ENCODE measurements at regions not wholly inside any gene's neighbourhood (a gene's known extent, or its start where the extent isn't known, plus 50 kb on each side); places are given as distances from the start of the nearest gene placed in this dataset.

- no peak for DNase-seq (ENCODE audit: low read depth in 2 of 2)
These were observed 638.6 kb upstream of the ID2 start for GRCh38 chr2:8043295-8043694.

GRCh38 chr2:8044046-8044594 is 637.7 kb upstream of the ID2 start:
- no peak for DNase-seq (ENCODE audit: low read depth in 2 of 2)

DNA sequence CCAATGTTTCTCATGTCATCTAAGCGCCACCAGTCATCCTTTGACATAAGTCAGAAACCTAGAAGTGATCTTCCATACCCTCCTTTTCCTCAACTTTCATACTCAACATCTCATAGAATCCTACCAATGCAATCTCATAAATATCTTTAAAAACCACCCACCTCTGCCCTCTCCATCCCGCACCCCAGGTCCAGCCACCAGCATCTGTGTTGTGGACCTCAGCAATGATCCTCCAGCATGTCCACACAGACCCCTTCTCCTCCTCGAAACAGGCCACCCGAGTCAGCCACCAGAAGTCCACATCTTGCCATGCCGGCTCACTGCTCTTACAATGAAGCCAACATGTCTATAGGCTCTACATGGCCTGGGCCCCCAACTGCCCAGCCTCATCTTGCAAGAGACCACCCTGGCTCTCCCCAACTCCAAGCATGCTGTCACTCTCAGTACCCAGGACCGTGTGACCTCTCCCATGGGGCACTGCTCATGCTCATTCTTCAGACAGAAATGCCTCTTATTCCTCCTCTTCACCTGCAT is 636.7 kb upstream of the ID2 start:
- DNase-seq (ENCODE audit: low read depth in 2 of 2) = no peak

GRCh38 chr2:8046849-8047248 is 635.0 kb upstream of the ID2 start:
- DNase-seq (ENCODE audit: low read depth in 2 of 2) = no peak

GRCh38 chr2:8049176-8049575 is 632.7 kb upstream of the ID2 start:
- DNase-seq (ENCODE audit: low read depth in 2 of 2) = no peak

DNA sequence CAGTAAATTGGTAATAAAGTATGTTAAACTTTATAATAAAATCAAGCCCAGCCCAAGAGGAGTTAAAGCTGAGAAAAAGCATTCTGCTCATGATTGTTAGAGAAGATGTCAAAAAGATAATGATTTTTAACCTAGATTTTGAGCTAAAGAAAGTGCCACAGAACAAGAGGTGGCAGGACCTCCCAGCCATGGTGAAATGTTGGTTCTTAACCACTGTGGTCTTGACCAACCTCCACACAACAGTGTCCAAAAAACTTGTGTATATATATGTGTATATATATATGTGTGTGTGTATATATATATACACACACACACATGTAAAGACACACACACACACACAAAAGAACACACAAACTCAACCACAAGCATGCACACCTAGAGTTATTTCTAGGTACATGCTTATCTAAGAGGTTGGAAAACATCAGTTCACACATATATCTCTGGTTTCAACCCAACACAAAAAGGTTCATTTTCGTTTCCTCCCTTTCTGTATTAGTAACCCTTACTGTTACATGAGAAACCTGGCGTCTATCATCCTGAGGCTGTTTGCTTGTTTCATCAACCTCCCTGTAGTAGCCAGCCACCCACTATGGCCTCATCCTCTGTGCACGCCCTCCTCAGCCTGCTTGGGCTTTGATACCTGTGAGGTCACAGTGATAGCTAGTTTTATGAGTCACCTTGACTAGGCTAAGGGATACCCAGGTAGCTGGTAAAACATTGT is 631.8 kb upstream of the ID2 start:
- DNase-seq (ENCODE audit: low read depth in 2 of 2) = peak; percentile 23 to 44

DNA sequence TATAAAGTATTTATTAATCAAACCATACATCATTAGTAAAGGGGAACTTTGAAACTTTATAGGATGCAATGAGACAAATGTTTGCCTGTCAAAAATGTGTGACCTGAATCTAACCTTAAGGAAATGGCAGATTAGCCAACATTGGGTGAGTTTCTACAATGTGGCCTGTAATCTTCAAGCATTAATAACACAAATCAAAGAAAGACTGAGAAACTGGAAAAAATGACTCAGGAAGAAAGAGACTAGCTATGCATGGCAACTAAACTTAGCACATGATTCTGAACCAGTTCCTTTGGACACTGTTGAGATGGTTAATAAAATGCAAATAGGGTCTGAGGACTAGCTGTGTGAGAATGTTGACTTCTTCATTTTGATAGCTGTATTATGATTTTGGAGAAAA is 628.6 kb upstream of the ID2 start:
- no peak for DNase-seq (ENCODE audit: low read depth in 2 of 2)

GRCh38 chr2:8054070-8054469 is 627.8 kb upstream of the ID2 start:
- no peak for DNase-seq (ENCODE audit: low read depth in 2 of 2)

- no peak for DNase-seq (ENCODE audit: low read depth in 2 of 2)
These were observed 623.2 kb upstream of the ID2 start for GRCh38 chr2:8058652-8059051.

GRCh38 chr2:8059255-8059654 is 622.6 kb upstream of the ID2 start:
- no peak for DNase-seq (ENCODE audit: low read depth in 2 of 2)

GRCh38 chr2:8059794-8060193 is 622.1 kb upstream of the ID2 start:
- DNase-seq (ENCODE audit: low read depth in 2 of 2) = no peak

DNA sequence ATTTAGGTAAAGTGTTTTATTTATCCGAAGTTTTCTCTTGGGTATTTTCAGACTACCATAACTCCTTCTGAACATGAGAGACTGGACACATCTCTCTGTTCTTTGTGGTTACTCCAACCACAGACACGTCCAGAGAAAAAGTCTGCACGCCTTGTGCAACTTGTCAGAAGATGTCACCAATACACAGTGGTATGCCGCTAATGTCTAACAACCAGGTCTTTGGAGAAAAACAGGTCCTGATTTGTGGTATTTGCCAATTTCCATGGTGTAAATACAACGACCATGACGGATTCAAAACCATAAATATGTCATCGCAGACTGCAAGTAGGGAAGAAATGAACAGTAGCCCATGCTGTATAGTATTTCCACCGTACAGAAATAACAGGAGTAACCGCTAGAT is 620.6 kb upstream of the ID2 start:
- no peak for DNase-seq (ENCODE audit: low read depth in 2 of 2)

- no peak for DNase-seq (ENCODE audit: low read depth in 2 of 2)
These were observed 617.3 kb upstream of the ID2 start for GRCh38 chr2:8064603-8065002.

GRCh38 chr2:8065191-8065590 is 616.7 kb upstream of the ID2 start:
- no peak for DNase-seq (ENCODE audit: low read depth in 2 of 2)

DNA sequence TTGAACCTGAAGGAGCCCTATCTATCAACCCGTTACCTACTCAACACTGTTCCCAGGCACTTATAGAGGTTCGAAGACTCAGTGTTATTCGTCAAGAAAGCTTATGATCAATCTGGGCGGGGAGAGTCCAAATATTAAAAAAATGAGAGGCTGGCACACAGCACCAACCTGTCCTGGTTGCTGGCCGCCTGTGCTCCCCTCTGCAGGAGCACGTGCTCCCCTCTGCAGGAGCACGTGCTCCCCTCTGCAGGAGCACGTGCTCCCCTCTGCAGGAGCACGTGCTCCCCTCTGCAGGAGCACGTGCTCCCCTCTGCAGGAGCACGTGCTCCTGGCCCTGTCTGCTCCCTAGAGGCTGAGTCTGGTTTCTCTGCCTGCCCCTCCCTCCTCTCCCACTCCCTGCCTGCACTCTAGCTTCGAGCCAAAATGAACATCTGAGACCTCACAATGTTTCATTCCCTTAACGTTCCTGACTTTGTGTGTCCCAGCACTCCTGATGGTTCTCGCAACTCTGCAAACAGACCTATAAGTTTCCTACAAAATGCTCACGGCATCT is 614.0 kb upstream of the ID2 start:
- no peak for DNase-seq (ENCODE audit: low read depth in 2 of 2)

GRCh38 chr2:8072907-8073306 is 608.9 kb upstream of the ID2 start:
- no peak for DNase-seq (ENCODE audit: low read depth in 2 of 2)

GRCh38 chr2:8073916-8074315 is 607.9 kb upstream of the ID2 start:
- no peak for DNase-seq (ENCODE audit: low read depth in 2 of 2)

DNA sequence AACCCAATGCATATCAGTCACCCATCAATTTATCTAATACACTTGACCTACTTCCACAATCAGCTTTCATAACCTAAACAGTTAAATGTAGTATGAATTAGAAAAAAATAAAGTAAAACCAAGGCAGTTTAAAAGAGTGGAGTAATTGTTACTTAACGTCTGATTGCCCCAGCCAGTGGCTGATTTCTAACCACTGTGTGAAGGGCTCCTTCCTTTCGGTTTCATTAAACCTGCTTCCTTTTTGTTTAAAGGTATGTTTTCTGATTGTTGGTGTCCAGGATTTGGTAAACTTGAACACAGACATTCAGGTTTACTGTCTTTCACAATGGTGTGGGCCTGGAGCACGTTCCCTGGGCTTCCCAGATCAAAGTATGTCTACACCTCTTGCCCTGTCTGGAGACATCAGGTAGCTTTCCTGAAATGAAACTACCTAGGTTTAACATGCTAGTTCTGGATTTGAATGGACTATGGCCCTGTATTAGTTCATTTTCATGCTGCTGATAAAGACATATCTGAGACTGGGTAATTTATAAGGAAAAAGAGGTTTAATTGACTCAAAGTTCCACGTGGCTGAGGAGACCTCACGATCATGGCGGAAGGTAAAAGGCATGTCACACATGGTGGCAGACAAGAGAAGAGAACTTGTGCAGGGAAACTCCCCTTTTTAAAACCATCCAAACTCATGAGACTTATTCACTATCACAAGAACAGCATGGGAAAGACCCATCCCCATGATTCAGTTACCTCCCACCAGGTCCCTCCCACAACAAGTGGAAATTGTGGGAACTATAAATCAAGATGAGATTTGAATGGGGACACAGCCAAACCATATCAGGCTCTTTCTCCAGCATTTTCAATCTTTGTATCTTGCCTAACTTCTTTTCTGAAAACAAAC is 605.2 kb upstream of the ID2 start:
- no peak for DNase-seq (ENCODE audit: low read depth in 2 of 2)

GRCh38 chr2:8078705-8079104 is 603.2 kb upstream of the ID2 start:
- DNase-seq (ENCODE audit: low read depth in 2 of 2) = no peak

DNA sequence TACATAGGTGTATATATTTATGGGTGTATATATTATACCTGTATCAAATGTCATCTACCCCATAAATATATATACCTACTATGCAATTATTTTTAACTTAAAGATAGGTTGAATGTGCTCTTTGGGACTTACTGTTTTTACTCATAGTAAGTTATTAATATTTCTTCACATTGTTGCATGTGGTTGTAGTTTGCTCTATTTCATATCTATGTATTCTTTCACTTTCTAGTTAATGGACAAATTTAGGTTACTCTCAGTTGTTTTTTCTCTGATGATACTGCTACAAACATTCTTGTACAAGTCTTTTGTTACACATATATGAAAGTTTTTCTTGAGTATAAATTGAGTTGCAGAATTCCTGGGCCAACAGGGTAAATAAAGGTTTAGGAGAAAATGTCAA is 601.8 kb upstream of the ID2 start:
- no peak for DNase-seq (ENCODE audit: low read depth in 2 of 2)

GRCh38 chr2:8081130-8081529 is 600.7 kb upstream of the ID2 start:
- DNase-seq (ENCODE audit: low read depth in 2 of 2) = no peak

DNA sequence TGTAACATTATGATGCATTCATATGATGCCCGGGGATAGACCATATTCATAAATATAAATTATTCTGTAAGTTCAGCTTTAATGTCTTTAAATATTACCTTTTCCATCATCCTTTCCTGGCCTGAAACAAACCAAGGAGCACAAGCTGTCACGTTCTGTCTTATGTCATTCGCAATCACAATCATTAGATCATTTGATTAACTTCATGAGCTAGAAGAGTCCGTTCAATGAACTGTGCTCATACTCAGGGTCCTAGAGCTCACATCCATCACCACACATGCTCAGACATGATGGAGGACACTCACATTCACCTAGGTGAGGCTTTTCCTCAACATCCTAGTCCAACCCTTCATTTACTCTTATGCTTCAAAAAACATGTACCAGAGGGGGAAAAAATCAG is 599.0 kb upstream of the ID2 start:
- DNase-seq (ENCODE audit: low read depth in 2 of 2) = no peak
